HG03097 (cell line): ENCODE measurements at regions not wholly inside any gene's neighbourhood (a gene's known extent, or its start where the extent isn't known, plus 50 kb on each side); places are given as distances from the start of the nearest gene placed in this dataset.
"Not testable (repeated sequence)": the region's sequence is repeated elsewhere in the genome, so short reads cannot be mapped to it uniquely, and the experiment has no call there.

ENCODE experiments used
- ATAC-seq: cut with Tn5 transposase; IDR thresholded peaks from one replicate; pipeline ENCODE4 v1.9.1; 2021; ENCODE audit not compliant: unreplicated experiment, low FRiP score

GRCh38 chr6:156613996-156614395, 163.2 kb upstream of the ARID1B start:
- ATAC-seq, result no peak

- no peak for ATAC-seq
These were observed 164.8 kb upstream of the ARID1B start for GRCh38 chr6:156612361-156612760.

DNA sequence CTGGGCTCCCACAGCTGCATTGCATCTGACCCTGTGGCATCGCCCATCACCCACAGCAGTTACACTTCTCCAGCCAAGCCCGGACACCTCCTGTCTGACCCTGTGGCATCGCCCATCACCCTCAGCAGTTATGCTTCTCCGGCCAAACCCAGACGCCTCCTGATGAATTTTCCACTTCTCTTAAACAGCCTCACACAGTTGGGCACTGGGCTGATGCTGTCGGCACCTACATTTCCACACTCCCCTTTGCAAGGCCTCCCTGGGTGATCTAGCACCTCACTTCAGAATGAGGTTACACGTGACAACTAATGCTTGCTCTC, 175.2 kb upstream of the ARID1B start:
- ATAC-seq, result no peak

DNA sequence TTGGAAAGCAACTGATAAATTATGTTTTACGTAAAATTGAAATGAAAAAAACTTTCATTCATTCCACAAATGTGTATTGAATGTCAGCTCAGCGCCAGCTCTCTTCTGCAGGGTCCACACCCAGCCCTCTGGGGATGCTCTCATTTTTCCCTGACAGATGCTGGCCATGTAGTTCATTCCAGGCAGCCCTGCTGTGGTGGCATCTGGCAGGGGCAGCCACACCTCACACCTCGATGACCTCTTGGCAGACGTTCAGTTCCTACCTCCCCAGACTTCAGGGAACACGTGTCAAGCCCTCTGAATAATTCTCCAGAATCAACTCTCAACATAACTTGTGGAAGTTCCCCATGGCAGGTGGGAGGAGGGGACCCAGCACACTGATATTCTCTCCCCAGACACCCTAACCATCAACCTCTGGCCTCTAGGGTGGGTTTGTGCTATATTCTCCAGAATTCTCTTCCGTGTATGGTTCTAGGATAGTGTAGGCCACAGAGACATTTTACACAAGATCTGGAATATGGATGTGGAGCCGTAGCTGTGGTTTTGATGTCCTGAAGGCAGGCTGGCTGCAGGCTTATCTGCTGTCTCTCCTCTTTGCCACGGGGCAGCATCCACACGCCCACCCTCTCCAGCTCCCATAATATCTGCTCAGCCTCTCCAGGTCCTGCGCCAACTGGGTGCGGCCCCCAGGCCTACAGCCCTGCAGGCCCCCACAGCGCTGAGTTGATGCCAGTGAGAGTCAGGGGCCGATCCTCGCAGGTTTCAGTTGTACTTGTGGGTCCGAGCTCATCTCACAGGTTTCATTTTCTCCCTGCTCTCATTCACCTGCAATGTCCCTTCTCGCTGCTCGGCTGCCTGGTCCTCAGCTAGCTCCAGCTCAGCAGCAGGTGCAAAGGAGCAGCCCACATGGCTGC, 175.8 kb upstream of the ARID1B start:
- no peak for ATAC-seq

DNA sequence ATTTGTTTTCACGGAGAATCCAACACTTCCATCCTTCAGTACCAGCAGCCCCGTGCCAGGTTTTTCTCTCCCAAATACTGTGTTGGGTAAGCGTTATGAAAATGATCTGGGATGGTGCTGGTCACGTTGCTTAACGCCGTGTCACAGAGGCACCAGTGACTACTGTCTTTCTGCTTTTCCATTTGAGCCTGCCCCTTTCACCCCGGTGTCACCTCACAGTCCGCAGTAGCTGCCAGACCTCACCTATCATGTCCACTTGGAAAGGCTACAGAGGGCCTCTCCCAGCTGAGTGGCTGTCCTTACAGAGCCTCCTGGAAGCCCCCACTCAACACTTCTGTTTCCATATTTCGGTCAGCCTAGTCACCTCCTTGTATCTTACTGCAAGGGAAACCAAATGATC, 176.5 kb upstream of the ARID1B start:
- no peak for ATAC-seq

- no peak for ATAC-seq
These were observed 177.1 kb upstream of the ARID1B start for GRCh38 chr6:156599978-156600590.

- ATAC-seq, result no peak
These were observed 177.8 kb upstream of the ARID1B start for GRCh38 chr6:156599366-156599765.

DNA sequence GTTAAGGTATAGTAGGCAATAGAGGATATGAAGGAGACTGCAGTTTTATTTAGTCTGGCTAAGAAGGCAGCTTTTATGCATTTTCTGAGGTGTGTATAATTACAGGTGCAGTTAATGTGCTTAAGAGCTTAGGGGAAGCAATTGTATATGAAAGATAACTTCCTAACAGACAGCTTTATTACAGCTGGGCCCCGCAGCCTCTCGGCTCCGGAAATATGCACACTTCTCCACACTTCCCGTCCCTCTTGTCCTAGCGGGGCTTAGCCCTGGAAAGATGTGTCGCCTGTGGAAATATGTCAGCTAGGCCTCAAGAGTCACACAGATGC, 178.4 kb upstream of the ARID1B start:
- no peak for ATAC-seq

- ATAC-seq, result no peak
These were observed 178.9 kb upstream of the ARID1B start for GRCh38 chr6:156598071-156598854.

GRCh38 chr6:156597095-156597494, 180.1 kb upstream of the ARID1B start:
- no peak for ATAC-seq

DNA sequence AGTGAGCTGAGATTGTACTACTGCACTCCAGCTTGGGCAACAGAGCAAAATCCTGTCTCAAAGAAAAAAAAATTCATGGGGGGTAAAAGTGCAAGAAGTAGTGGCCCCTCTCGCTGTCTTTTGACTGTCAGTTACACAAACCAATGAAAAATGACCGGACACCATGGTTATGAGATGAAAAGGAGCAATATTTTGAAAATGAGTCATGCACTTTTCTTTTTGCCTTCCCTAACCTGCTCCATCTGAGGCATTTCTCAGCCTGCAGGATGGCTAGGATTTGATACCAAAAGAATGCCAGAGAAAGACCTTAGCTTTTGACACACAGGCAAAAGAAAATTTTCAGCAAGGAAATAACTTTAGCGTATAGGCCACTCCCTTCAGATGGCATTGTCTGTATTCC, 181.7 kb upstream of the ARID1B start:
- no peak for ATAC-seq

DNA sequence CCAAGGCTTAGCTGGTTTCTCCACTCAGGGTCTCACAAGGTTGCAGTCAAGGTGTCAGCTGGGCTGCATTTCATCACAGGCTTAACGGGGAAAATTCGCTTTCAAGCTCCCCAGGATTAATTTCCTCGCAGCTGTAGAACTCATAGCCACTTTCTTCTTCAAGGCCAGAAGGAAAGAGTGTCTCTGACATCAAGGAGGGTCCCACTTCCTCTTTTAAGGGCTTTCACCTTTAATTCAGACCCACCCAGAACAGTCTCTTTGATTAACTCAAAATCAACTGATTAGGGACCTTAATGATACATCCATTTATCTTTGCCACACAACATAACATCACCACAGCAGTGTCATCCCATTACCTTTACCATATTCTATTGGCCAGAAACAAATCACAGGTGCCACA, 183.3 kb upstream of the ARID1B start:
- no peak for ATAC-seq

DNA sequence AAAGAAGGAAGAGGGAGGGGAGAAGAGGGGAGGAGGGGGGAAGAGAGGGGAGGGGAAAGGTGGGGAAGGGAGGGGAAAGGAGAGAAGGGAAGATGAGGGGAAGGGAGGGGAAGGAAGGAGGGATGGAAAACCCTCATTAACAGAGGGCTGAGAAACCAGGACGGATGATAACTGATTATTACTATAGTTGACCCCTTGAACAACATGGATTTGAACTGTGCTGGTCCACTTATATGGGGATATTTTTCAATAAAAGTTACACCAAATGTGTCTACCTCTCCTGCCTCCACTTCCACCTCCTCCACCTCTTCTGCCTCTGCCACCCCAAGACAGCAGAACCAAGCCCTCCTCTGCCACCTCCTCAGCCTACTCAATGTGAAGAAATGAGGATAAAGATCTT, 184.1 kb upstream of the ARID1B start:
- no peak for ATAC-seq

DNA sequence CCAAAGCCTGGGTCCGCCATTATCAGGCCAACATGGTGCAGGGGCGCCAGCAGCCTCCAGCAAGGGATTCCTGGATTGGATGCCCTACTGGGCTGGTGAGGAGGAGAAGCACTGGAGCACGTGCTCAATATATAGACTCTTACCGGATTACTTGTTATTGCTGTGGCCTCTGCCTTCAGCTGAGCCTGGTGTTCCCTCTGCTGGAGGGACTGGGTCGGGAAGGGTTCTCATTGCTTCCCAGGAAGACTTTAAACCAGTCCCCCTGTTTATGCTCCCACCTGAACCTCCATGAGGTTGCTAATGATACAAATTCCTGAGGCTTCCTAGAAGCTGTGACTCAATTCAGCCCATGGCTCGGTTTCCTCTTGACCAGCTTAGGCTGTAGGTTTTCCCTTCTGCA, 186.7 kb upstream of the ARID1B start:
- ATAC-seq, result no peak

GRCh38 chr6:156589281-156589680, 187.9 kb upstream of the ARID1B start:
- no peak for ATAC-seq

- no peak for ATAC-seq
These were observed 189.4 kb upstream of the ARID1B start for GRCh38 chr6:156587751-156588301.

GRCh38 chr6:156587071-156587470, 190.1 kb upstream of the ARID1B start:
- ATAC-seq, result no peak

GRCh38 chr6:156585859-156586258, 191.3 kb upstream of the ARID1B start:
- no peak for ATAC-seq

- not testable (repeated sequence) for ATAC-seq
These were observed 193.1 kb upstream of the ARID1B start for GRCh38 chr6:156584121-156584520.

- no peak for ATAC-seq
These were observed 194.1 kb upstream of the ARID1B start for GRCh38 chr6:156583083-156583482.

- no peak for ATAC-seq
These were observed 194.6 kb upstream of the ARID1B start for GRCh38 chr6:156582509-156582992.
